ENCODE measurements at regions not wholly inside any gene's neighbourhood (a gene's known extent, or its start where the extent isn't known, plus 50 kb on each side); places are given as distances from the start of the nearest gene placed in this dataset.

DNA sequence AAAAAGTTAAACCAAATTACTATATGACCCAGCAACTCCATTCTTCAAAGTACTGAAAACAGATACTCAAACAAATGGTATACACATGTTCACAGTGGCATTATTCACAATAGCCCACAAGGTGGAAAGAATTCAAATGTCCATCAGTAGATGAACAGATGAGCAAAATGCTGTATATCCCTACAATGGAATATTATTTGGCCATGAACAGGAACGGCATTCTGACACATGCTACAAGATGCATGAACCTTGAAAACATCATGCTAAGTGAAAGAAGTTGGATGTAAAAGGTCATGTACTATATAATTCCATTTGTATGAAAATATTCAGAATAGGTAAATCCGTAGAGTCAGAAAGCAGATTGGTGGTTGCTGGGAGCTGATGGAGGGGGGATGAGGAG lies 73.5 kb upstream of the XYLT1 start:
- no peak for DNase-seq

DNA sequence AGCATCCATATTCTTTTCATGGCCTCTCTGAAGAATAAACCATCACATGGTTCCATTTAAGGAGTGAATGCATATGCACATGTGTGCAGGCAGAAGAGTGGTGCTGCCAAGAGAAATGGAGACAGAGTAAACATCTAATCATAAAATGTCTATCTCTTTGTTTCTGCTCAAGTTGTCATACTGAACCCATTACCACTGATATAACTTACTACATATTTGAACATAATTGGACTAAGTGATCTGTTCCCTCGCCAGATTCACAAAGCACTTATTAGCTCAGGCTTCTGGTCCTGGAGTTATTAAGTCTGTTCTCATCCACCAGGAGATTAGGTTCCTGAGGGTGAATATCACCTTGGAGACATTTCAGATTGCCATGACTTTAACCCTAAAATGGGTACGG lies 72.3 kb upstream of the XYLT1 start:
- DNase-seq, result no peak

DNA sequence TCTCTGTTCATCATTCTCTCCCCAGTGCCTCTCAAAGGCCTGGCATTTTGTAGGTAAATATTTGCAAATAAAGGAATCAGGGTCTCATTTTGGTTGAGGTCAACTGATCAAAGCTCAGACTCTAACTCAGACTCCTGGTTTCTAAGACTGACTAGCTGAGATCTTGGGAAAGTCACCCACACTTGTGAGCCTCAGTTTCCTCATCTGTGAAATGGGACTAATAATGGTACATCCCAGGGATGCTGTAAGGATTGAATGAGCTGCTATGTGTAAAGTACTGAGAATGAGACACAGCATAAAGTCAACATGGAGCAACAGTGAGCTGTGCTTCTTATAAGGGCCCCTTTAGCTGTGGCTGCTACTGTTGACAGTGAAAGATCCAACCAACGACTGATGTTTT lies 70.6 kb upstream of the XYLT1 start:
- DNase-seq, result no peak

DNA sequence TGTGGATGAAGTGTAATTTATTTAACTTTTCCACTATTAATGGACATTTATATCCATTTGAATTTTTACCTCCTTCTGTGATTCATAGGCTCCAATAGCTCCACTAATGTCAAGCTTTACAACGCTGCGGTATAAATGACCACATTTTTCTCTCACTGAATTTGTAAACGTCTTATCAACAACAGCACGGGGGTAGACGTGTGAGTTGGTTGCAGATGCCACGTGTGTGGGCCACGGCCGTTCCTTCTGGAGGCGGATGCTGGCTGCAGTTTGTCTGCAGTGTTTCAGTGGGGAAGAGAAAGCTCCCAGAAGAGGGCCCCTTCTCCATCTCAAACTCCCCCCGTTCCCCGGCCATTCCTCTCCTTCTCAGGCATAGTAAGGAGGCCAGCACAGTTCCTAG lies 68.2 kb upstream of the XYLT1 start:
- DNase-seq, result peak; percentile 4

GRCh38 chr16:17532338-17532995 lies 61.7 kb upstream of the XYLT1 start:
- no peak for DNase-seq

- no peak for DNase-seq
Measured at GRCh38 chr16:17529982-17530760, 59.4 kb upstream of the XYLT1 start.

GRCh38 chr16:17526956-17527937 lies 56.5 kb upstream of the XYLT1 start:
- no peak for DNase-seq

- no peak for DNase-seq
Measured at GRCh38 chr16:17524656-17525055, 53.9 kb upstream of the XYLT1 start.

DNA sequence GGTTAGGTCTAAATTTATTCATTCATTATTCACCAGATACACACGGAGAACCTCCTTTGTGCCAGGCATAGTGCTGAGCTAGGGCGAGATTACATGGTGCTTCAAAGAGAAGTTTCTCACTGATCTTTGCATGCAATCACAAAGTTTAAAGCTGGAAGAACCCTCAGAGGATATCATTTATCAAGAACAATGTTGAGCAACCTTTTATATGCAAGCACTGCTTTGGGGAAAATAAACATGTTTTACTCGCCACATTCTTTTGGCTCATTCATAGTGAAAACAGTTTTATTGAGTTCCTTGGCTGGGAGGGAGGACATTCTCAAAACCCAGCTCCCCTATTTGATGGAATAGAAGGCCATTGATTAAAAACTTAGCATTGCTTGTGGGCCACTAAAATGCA lies 49.8 kb upstream of the XYLT1 start:
- DNase-seq, result no peak

Measured in occipital lobe (tissue), 1 donor.